ENCODE measurements at regions not wholly inside any gene's neighbourhood (a gene's known extent, or its start where the extent isn't known, plus 50 kb on each side); places are given as distances from the start of the nearest gene placed in this dataset.

DNA sequence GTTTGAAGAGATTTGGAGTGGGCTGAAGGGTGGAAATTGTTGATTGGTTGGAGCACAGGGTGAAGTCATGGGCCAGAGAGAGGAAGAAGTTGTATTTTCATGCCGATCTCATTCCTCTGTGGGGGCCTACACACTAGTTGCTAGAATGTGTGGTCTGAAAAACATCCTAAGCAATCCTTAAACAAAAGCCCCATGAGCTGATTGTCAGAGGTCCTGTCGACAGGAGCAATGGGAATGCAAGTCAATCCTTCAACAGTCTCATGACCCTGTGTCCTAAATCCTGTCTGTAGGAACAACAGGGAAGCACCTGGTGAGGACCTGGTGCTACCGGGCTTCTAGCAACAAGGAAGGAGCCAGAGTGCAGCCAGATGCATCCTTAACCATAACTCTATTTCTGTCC, 324.0 kb upstream of the TMEM132C start:
- BruUV-seq (replicated peaks) = no TSS peak
- H3K4me1 ChIP-seq (ENCODE audit: insufficient read depth, low read length) = peaks cover 40% of the 10 kb centered on the region
- TF ChIP-seq EZH2phosphoT487 (IDR thresholded peaks at IDR 0.05; ENCODE audit: borderline replicate concordance, low read length) (no peak), EZH2 (IDR thresholded peaks at IDR 0.05; ENCODE audit: low read length, unreplicated experiment) (no peak)
- TF ChIP-seq, protein P1, sequence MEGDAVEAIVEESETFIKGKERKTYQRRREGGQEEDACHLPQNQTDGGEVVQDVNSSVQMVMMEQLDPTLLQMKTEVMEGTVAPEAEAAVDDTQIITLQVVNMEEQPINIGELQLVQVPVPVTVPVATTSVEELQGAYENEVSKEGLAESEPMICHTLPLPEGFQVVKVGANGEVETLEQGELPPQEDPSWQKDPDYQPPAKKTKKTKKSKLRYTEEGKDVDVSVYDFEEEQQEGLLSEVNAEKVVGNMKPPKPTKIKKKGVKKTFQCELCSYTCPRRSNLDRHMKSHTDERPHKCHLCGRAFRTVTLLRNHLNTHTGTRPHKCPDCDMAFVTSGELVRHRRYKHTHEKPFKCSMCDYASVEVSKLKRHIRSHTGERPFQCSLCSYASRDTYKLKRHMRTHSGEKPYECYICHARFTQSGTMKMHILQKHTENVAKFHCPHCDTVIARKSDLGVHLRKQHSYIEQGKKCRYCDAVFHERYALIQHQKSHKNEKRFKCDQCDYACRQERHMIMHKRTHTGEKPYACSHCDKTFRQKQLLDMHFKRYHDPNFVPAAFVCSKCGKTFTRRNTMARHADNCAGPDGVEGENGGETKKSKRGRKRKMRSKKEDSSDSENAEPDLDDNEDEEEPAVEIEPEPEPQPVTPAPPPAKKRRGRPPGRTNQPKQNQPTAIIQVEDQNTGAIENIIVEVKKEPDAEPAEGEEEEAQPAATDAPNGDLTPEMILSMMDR (conservative IDR thresholded peaks at IDR 0.05; ENCODE audit: low read depth, low read length) = no peak
- no peaks in the 10 kb centered on the region for H3F3A ChIP-seq (ENCODE audit: low read length, unreplicated experiment)
- ATAC-seq = no peak
- peak overlapping the region; percentile 25; the same call in 1 of the 2 replicates for H2AFZ ChIP-seq (ENCODE audit: low read length)
- intact Hi-C loops (cut with micrococcal nuclease) = no loop called here
- H3K9me3 ChIP-seq (ENCODE audit: low read length) = peaks cover 16% of the 10 kb centered on the region; the same call in 1 of the 2 replicates
- peak overlapping the region; percentile 61 for H3K4me2 ChIP-seq (ENCODE audit: low read length)
- no peak overlapping the region for H3K4me3 ChIP-seq (ENCODE audit: low read length)
- no peaks in the 10 kb centered on the region for H3K9me2 ChIP-seq (replicated peaks; ENCODE audit: low read length)
- no peak for DNase-seq
- ChIA-PET POLR2A (ENCODE audit: unreplicated experiment) (no interaction called here), CTCF (no interaction called here)
- no peaks in the 10 kb centered on the region for H4K20me1 ChIP-seq (ENCODE audit: low read length)
- peak overlapping the region; percentile 78 for H3K9ac ChIP-seq (ENCODE audit: low read length)
- peak overlapping the region; percentile 94 for H3K27ac ChIP-seq (ENCODE audit: low read length)
- no peaks in the 10 kb centered on the region for H3K36me3 ChIP-seq (ENCODE audit: low read depth, low read length)
- no peaks in the 10 kb centered on the region for H3K27me3 ChIP-seq (ENCODE audit: low read length)
- H3K79me2 ChIP-seq (ENCODE audit: low read length) = no peaks in the 10 kb centered on the region

DNA sequence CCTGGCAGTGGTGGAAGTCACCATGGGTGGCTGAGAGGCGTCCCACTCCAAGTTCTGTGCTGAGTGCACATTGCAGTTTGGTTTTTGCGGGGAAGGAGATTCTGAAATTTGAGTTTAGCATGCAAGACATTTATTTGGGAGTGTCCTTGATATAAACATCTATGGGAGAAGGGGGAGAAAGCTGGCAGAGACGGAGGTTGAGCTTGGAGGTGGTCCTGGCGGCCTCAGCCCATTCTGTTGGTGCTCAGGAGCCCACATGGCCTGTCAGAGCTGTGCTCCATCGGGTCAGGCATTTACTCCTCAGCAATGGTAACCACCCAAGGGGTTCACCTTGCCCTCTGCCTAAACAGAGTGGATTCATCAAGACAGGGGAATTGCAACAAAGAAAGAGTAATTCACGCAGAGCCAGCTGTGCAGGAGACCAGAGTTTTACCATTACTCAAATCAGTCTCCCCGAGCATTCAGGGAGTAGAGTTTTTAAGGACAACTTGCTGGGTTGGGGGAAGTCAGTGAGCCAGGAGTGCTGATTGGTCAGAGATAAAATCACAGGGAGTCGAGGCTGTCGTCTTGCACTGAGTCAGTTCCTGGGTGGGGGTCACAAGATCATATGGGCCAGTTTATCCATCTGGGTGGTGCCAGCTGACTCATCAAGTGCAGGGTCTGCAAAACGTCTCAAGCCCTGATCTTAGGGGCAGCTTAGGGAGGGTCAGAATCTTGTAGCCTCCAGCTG, 323.3 kb upstream of the TMEM132C start:
- Histone ChIP-seq H3K9me2 (replicated peaks; ENCODE audit: low read length) (no peaks in the 10 kb centered on the region), H4K20me1 (ENCODE audit: low read length) (no peaks in the 10 kb centered on the region), H3K9ac (ENCODE audit: low read length) (peak overlapping the region; percentile 78), H3K27me3 (ENCODE audit: low read length) (no peaks in the 10 kb centered on the region), H3K4me2 (ENCODE audit: low read length) (peak overlapping the region; percentile 61), H3K9me3 (ENCODE audit: low read length) (peaks cover 10% of the 10 kb centered on the region; the same call in 1 of the 2 replicates), H3K79me2 (ENCODE audit: low read length) (no peaks in the 10 kb centered on the region), H3K4me3 (ENCODE audit: low read length) (no peak overlapping the region; the same call in 1 of the 2 replicates), H2AFZ (ENCODE audit: low read length) (peak overlapping the region; percentile 25; the same call in 1 of the 2 replicates), H3F3A (ENCODE audit: low read length, unreplicated experiment) (no peaks in the 10 kb centered on the region), H3K27ac (ENCODE audit: low read length) (peak overlapping the region; percentile 94), H3K4me1 (ENCODE audit: insufficient read depth, low read length) (peaks cover 40% of the 10 kb centered on the region), H3K36me3 (ENCODE audit: low read depth, low read length) (no peaks in the 10 kb centered on the region)
- CTCF ChIA-PET = no interaction called here
- no TSS peak for BruUV-seq (replicated peaks)
- TF ChIP-seq EZH2 (IDR thresholded peaks at IDR 0.05; ENCODE audit: low read length, unreplicated experiment) = no peak
- TF ChIP-seq, protein P1 (conservative IDR thresholded peaks at IDR 0.05; ENCODE audit: low read depth, low read length) = no peak
- no peak for TF ChIP-seq EZH2phosphoT487 (IDR thresholded peaks at IDR 0.05; ENCODE audit: borderline replicate concordance, low read length)
- intact Hi-C loops (cut with micrococcal nuclease) = no loop called here
- POLR2A ChIA-PET (ENCODE audit: unreplicated experiment) = no interaction called here
- peak; percentile 29; the same call in 1 of the 2 replicates for ATAC-seq
- peak; percentile 93 for DNase-seq

Measured in PC-3 (cell line).